Tongue (tissue), 1 donor: ENCODE measurements at regions not wholly inside any gene's neighbourhood (a gene's known extent, or its start where the extent isn't known, plus 50 kb on each side); places are given as distances from the start of the nearest gene placed in this dataset.
"Not testable (repeated sequence)": the region's sequence is repeated elsewhere in the genome, so short reads cannot be mapped to it uniquely, and the experiment has no call there.

Source experiments
- DNase-seq: peaks from one replicate; pipeline ENCODE4 v3.0.0-alpha.2; 2015

- DNase-seq, result no peak
Observed at GRCh38 chr14:34062353-34062973, 111.6 kb upstream of the EGLN3 start.

GRCh38 chr14:34060651-34060999, 109.8 kb upstream of the EGLN3 start:
- peak; percentile 88 for DNase-seq

- peak; percentile 89 for DNase-seq
Observed at GRCh38 chr14:34059925-34060650, 109.2 kb upstream of the EGLN3 start.

- no peak for DNase-seq
Observed at GRCh38 chr14:34059037-34059924, 108.4 kb upstream of the EGLN3 start.

- no peak for DNase-seq
Observed at GRCh38 chr14:34058510-34058909, 107.6 kb upstream of the EGLN3 start.

- DNase-seq, result no peak
Observed at GRCh38 chr14:34056046-34056445, 105.2 kb upstream of the EGLN3 start.

GRCh38 chr14:34055157-34055950, 104.5 kb upstream of the EGLN3 start:
- no peak for DNase-seq

GRCh38 chr14:34053666-34054065, 102.8 kb upstream of the EGLN3 start:
- DNase-seq, result peak; percentile 77

GRCh38 chr14:34052658-34053014, 101.8 kb upstream of the EGLN3 start:
- DNase-seq, result no peak

- DNase-seq, result no peak
Observed at GRCh38 chr14:34051966-34052657, 101.2 kb upstream of the EGLN3 start.

- no peak for DNase-seq
Observed at GRCh38 chr14:34050606-34051005, 99.7 kb upstream of the EGLN3 start.

- DNase-seq, result peak; percentile 84
Observed at GRCh38 chr14:34049790-34050189, 98.9 kb upstream of the EGLN3 start.

GRCh38 chr14:34049187-34049586, 98.3 kb upstream of the EGLN3 start:
- DNase-seq, result not testable (repeated sequence)

- DNase-seq, result no peak
Observed at GRCh38 chr14:34046799-34047520, 96.1 kb upstream of the EGLN3 start.

GRCh38 chr14:34044666-34045306, 93.9 kb upstream of the EGLN3 start:
- DNase-seq, result no peak

GRCh38 chr14:34044373-34044637, 93.4 kb upstream of the EGLN3 start:
- no peak for DNase-seq

GRCh38 chr14:34043627-34044372, 92.9 kb upstream of the EGLN3 start:
- no peak for DNase-seq

- DNase-seq, result no peak
Observed at GRCh38 chr14:34041220-34041619, 90.3 kb upstream of the EGLN3 start.

GRCh38 chr14:34040766-34041165, 89.9 kb upstream of the EGLN3 start:
- no peak for DNase-seq

- DNase-seq, result no peak
Observed at GRCh38 chr14:34039428-34040047, 88.7 kb upstream of the EGLN3 start.
